ENCODE measurements at regions not wholly inside any gene's neighbourhood (a gene's known extent, or its start where the extent isn't known, plus 50 kb on each side); places are given as distances from the start of the nearest gene placed in this dataset.
"Not testable (repeated sequence)": the region's sequence is repeated elsewhere in the genome, so short reads cannot be mapped to it uniquely, and the experiment has no call there.

DNA sequence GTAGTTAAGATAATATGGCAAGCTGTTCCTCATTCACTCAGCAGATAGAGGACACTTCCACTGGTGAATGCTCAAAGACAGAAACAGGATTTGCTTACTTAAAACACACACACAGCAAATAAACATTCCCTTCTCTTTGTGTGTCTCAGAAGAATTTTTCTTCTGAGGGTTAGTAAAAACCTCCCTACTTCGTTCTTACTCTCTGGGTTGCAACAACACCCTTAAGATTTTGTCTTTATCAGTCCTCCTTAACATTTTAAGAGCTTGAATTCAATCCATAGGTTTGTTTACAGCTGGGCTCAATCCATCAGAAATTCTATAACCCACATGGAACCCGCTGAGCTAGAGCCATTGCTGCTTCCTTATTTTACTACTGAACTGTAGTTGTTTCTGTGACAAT is 237.4 kb upstream of the PIK3R1 start:
- DNase-seq: no peak

DNA sequence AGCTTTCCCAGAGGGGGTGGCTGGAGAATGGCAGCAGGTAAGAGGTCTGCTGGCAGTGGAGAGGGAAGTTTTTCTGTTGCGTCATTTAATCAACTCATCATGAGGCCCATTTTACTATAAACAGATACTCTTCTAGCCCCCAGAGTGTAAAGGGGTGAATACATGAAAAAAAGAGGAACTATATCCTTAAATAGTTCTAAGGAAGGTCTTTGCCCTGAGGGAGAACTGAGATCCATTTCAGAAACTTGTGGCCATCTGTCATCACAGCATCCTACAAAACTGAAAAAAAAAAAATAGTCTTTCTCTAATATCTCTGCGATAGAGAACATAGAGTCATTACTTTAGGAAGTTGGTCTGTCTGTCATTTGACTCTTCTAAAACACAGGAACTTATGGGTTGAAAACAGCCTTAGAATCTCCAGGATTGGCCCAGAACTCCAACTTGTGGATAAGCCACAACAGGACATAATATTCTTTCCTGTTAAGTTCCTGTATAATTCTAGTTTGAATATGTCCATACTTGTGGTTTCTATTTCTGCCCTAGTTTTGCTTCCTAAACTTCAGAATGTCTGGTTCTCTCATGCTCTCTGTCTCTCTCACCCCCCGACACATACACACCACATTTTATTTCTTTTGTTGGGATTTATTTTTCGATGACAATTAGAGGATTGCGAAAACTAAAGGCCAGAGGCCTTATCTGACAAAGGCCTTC is 238.5 kb upstream of the PIK3R1 start:
- no peak for DNase-seq

DNA sequence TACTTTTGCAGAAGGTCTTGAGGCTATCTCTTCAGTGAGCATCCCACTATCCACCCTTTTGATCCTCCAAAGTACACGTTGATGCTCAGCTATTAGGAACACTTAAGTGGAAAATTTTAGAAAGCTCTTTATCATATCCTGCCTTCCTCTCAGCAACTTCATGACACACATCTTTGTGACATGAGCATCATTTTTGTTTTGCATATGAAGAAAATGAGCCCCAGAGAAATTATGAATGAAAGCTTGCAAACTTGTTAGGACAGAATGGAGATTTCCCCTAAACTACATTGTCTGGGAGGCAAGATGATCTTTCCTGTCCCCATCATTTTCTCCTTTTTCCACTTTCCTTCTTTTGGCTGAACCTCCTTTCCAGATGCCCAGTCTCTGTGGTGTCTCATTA is 239.4 kb upstream of the PIK3R1 start:
- DNase-seq: no peak

DNA sequence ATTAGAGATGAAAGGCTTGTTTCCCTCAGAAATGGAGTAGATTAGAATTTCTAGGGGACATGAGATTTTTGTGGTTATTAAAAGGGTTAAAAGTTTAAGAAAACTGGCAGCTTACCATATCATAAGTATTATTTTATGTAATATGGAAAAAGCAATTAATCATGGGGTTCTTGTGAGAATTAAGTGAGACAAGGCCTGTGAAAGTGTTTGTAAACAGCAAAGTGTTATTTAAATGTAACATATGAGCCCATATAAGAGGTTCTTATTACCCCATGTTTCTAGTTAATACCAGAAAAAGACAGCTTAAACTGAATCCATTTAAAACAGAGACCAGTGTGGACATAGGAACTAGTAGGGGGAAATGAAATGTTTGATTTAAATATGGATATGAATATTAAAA is 241.1 kb upstream of the PIK3R1 start:
- DNase-seq: no peak

DNA sequence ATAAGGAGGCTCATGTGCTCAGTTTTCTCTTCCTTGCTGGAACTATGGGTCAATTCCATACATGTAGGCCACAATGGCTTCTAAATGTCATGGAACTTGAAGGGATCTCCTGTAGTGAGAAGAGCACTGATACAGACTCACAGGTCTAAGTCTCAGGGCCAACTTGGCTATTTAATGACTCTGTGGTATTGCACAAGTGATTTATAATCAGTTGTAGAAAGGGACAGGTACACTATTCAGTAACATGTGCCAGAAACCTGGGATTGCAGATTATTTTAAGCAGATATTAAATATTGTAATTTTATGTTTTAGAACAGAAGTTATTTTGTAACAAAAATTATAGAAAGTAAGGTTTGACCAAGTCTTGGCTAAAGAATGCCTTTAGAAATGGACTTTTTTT is 241.5 kb upstream of the PIK3R1 start:
- DNase-seq: no peak

DNA sequence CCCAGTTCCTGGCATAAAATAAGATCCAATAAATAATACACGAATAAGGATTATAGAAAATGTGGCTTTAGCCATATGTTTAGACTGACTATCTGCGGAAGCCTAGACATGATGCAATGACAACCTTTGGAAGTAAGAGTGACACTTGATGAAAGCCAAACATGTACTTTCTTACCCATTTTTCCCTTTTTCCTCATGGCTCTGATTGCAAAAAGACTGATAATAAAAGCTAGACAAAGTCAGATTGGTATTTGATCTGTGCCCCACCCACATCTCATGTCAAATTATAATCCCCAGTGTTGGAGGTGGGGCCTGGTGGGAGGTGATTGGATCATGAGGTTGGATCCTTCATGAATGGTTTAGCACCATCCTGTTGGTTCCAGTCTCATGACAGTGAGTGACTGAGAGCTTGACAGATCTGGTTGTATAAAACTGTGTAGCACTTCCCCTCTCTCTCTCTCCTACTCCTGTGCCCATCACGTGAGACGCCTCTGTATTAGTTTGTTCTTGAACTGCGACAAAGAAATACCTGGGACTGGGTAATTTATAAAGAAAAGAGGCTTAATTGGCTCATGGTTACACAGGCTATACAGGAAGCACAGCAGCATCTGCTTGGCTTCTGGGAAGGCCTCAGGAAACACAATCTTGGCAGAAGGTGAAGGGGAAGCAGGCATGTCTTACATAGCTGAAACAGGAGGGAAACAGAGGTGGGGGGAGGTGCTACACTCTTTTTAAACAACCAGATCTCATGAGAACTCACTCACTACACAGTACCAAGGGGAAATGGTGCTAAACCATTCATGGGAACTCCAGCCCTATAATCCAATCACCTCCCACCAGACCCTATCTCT is 243.4 kb upstream of the PIK3R1 start:
- DNase-seq: no peak

DNA sequence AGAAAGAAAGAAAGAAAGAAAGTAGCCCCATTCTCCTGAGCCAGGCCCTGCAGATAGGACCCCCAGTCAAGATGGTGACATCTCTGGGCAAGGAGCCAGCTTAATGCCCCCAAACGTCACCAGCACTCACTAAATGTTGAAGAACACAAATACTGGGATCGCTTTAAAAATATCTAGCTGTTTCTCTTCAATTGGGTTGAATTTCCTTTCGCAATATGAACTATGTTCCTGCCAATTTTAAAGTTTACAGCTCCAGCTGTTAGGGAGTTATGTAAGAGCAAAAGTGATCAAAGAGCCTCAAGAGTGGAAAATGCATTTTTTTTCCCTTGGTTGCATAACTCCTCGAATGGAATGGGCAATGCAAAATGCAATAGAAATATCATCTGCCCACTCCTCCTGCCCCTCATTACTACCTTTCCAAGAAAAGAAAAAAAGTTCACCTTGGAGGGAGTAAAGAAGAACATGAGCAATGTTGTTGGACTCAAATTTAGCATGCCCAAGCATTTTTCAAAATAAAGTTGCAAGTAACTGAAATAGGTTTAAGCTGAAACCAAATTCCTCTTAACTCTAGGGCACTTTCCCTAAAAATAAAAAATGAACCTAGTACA is 244.2 kb upstream of the PIK3R1 start:
- no peak for DNase-seq

DNA sequence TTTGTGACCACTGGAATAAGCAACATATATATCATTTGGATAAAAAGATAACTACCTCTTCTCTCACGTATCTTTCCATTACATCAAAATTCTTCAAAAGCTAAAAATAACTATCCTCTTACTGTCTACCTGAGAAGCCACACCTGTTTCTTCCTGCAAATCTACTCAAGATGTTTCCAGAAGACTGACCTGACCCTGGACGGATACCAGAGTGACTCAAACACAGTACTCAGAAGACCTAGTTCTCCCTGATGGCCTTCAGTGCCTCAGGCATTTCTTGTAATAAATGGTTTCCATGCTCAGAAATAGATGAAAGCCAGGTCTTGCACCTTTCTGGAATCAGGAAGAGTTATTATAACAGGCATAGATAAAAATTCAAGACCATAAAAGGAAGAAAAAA is 245.9 kb upstream of the PIK3R1 start:
- DNase-seq: no peak

DNA sequence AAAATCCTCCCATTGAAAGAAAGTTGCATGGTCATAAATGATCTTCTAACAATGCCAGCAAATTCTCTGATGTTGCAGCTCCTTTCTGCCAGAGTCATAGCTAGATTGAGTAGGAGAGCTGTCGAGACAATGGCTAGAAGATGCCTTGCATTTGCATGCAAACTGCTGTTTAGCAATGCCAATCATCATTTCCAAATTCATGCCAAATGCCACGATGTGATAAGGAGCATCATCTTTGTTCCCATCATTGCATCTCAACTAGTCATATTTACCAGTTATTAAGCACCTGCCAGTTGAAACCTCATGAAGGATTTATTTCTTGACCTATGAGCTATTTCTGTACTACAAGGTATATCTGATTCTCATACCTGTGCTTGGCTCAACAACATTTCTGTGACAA is 246.4 kb upstream of the PIK3R1 start:
- DNase-seq: no peak

DNA sequence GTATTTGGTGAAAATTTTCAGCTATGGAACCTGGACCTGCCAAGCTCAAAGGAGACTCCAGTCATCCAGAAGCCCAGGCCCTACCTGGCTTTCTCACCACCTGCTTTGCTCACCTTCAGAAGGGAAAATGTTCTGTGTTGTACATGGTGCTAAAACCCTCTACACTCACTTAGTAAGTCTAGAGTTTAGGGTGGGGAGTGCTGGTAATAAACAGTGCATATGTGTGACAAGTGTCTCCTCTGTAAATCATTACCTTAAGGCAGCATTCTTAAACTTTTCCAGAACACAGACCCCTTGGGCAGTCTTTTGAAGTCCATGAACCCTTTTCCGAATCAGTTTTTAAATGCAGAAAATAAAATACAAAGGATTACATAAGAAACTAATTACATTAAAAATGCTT is 248.8 kb upstream of the PIK3R1 start:
- DNase-seq: no peak

DNA sequence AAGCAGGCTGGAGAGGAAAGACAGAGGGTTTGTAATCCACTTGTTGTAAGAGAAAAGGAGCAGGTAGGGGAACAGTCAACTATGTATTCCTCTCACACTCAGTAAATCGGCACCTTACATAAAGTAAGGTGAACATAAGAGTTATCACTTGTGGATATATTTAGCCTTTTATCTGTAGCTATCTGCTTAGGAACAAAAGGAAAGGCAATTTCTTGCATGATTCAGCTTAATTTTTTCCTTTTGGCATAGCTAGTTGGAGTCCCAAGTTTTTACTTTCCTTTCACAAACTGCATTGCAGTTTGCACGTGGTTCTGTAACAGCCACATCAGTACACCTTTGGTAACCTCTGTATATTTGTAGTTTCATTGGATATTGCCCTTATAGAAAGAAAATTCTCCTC is 250.9 kb upstream of the PIK3R1 start:
- no peak for DNase-seq

DNA sequence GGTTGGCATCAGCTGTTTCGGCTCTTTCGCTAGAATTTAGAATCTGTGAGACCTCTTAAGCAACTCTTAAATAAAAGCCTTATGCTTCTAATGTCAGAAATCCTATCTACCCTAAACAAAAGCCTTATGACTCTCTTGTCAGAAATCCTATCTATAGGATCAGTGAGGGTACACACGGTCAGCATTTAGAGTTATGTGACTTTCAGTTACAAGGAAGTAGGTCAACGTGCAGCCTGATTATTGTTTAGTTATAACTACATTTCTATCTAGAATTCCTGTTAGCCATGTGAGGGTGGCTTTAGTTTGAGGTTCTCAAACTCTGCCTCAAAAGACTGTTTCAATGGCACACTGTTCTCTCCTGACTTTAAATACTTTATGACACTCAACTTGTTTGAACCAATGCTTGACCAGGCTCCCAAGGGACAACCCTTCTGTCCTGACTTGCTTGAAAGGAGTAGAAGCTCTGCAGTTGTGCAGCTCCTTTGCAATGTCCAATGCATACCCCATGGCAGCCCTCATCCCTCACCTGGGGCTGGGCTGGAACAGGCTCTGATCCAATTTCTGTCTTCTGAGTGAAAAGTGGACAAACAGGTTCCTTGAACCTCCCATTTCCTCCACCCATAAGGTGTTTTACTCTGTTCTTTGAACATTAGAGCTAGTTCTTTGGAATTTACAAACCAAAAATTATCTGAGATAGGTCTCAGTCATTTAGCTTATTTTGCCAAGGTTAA is 251.6 kb upstream of the PIK3R1 start:
- no peak for DNase-seq

DNA sequence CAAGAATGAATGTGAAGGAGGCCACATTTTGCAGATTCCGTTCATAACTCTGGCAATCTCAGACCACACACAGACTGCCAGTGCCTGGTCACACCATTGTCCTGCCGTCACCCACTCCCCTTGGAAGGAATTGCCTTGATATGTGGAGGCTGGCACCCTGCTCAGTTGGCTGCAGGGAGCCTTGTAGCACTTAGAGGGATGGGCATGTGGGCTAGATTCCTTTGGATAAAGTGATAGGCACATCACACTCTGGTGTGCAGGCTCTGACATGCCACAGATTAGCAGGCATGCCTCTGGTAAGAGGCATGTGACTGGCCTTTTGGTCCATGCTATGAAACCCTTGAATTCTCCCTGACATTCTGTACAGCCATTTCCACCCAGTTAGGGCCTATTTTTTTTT is 254.6 kb upstream of the PIK3R1 start:
- no peak for DNase-seq

DNA sequence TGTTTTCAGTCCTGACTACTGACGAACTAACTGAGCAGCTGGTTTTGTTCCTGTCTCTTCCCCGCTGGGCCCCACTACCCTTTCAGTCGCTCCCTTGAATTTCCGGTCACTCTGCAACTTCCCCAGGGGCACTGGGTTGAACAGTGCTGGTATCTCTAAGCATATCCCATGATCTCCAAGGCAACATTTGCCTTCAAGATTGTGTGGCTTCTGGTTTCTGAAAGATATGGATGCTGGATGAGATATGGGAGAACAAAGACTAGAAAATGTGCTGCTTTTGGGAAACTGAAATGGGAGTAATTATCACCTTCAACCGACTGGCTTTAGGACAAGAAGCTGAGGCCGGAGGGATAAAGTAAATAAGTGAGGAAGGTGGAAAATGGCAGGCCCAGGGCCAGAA is 258.2 kb upstream of the PIK3R1 start:
- no peak for DNase-seq

DNA sequence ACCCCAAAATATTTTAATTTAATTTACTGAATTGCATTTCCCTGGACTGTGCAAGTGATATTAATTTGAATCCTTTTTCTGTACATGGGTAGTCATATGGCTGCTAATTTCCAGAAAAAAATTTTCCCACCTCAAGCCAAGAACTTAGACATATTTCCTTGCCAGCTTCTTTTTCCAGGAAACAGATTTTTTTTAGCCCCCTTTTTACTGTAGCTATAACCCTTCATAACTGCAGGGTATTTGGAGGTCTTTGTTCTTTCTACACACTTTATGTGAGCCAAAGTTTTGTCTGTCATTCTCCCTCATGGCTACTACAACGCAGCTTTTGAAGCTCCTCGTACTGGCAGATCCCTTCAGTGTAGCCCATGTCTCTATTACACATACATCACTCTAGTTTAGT is 261.2 kb upstream of the PIK3R1 start:
- DNase-seq: no peak

DNA sequence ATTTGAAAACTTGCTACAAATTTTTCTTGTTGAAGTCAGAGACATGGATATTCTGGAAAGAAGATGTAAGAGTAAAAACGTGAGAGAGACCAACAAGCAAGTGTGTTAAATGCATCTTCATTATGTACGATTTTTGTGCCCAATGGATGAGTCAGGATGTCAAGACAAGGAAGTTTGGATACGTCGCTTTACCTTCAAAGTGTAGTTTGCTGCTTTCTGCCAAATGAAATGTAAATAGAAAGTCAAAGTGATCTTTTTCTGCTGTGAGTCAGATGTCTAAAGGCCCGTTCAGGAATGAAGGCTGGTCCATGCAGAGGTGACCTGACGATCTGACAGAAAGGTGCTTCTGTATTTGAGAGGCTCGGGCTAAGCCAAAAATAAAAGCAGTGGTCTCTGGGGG is 273.1 kb upstream of the PIK3R1 start:
- DNase-seq: no peak

DNA sequence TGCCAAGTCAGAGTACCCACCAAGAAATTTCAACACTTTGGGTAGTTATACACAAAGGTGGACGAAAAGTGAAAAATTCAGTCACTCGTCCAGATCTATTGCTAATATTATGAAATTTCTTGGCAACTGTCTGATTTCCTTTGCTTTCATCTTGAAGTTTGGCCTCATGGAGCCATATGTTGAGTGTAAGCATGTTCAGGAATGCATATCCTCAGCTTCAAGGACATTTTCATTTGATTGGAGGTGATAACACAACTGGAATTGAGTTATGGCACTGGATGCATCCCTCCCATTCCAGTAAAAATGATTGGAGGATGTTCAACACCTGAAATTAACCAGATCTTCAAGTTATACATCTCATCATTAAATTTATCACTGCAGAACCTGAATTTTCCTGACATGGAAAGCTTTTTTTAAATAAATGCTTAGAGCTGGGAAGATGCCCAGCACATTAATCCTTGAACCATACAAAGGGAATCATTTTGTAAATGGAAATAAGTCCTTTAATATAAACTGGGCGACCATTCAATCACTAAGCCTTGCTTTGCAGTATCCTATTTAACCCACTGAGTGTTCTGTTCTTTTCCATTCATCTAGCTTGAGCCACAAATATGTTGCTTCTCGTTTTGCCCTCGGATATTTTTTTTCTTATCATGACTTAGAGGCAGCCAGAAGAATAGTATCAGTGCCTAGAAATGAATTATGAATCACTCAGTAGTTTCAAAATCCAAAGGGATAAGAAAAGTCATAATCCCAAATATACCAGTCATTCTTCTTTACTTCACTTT is 273.7 kb upstream of the PIK3R1 start:
- no peak for DNase-seq

DNA sequence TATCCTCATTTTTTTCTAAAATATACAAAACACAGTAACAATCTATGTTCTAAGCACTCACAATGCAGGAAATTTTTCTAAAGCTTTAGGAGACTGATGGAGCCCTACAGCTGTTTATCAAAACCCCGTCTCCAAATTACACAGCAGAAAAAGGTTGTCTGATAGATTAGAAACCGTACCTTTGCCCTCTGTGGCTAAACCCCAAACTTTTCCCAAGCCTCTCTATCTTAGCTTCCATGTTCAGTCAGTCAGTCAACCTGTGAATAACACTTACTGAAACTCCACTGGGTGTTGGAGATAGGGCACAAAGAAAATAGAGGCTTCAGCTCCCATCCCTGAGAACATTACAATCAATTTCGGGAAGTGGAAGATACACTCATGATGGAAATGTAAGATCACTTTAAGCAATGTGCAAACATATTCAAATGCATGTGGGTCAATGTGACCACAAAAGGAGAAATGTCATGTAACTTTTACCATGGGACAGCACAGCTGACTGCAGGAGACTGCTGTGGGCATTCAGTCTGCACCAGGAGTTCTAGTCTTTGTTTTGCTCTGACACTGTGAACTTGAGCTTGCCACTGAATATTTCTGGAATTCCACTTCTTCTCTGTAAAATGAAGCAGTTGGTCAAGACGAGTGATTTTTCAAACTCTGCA is 279.5 kb upstream of the PIK3R1 start:
- DNase-seq: no peak

DNA sequence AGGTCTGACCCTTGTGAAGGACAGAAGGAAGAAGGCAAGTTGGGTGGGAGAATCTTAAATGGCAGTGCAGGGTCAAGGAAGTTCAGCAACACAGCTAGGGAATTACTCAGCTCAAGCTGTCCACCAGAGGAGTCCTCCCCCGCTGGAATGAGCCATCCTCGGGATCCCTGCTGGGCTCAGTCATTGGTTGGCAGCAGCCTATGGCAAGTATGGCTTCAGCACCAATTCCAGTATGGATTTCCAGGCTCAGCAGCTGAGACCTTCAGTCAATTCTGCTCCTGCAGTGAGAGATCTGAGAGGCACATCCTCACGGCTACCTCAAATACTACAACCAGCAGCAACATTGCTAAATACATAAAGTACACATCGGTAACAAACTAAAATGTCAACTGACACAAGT is 280.6 kb upstream of the PIK3R1 start:
- DNase-seq: no peak

DNA sequence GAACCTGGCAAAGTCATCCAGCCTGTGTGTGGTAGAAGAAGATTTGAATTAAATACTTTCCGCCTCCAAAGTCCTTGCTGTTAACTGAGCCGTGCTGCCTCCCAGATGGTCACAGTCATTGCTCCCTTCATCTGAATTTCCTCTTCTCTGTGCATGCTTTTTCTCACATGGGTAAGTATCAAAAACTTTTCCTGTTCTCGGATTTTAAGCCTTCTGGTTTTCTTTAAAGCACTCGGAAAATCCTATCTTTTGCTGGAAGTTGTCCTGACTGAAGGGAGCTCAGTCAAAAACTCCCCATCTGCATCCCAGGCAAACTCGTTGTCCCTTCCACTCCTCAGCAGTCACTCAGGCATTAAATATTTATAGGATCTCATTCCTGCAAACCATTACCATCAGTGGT is 290.0 kb upstream of the PIK3R1 start:
- DNase-seq: no peak

DNA sequence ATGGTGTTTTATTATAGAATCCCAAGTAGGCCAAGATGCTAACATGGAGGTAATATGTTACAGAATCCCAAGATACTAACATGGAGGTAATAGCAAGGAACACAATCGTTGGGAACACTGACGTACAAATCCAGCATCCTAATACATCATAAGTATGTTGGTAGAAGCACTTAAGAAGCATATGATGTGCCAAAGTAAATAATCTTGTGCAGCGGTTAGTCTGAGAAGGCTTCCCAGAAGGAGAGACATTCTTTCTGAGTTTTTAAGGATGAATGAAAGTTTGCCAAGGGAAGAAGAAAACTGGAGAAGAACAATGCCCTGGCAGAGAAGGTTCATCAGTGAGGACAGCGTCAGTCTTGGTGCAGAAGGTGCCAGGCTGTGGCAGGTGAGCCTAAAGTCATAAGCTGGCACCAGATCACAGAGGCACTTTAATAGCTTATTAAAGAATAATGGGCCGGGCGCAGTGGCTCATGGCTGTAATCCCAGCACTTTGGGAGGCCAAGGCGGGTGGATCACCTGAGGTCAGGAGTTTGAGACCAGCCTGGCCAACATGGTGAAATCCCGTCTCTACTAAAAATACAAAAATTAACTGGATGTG is 294.5 kb upstream of the PIK3R1 start:
- DNase-seq: no peak

DNA sequence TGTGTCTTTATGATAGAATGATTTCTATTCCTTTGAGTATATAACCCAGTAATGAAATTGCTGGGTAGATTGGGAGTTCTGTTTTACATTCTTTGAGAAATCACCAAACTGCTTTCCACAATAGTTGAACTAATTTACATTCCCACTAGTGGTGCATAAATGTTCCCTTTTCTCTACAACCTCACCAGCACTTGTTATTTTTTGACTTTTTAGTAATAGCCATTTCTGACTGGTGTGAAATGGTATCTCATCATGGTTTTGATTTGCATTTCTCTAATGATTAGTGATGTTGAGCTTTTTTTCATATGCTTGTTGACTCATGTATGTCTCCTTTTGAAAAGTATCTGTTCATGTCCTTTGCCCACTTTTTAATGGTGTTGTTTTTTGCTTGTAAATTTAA is 296.0 kb upstream of the PIK3R1 start:
- DNase-seq: not testable (repeated sequence)

Measured in 8988T (cell line).